Effector CD8-positive, alpha-beta T cell (primary cell): ENCODE measurements at regions not wholly inside any gene's neighbourhood (a gene's known extent, or its start where the extent isn't known, plus 50 kb on each side); places are given as distances from the start of the nearest gene placed in this dataset.
"Not testable (repeated sequence)": the region's sequence is repeated elsewhere in the genome, so short reads cannot be mapped to it uniquely, and the experiment has no call there.

Source experiments
- DNase-seq: peaks from one replicate; lab custom pipeline; 2025; lab: John Stamatoyannopoulos, UW

- DNase-seq = no peak
These were observed 115.3 kb downstream of the LTN1 start for GRCh38 chr21:28877318-28877884.

- no peak for DNase-seq
These were observed 117.6 kb downstream of the LTN1 start for GRCh38 chr21:28875078-28875477.

- DNase-seq = no peak
These were observed 120.5 kb downstream of the LTN1 start for GRCh38 chr21:28872218-28872617.

- no peak for DNase-seq
These were observed 121.2 kb downstream of the LTN1 start for GRCh38 chr21:28871388-28872010.

GRCh38 chr21:28867401-28867800 is 125.3 kb downstream of the LTN1 start:
- DNase-seq = no peak

GRCh38 chr21:28865488-28866186 is 127.0 kb downstream of the LTN1 start:
- DNase-seq = no peak

- DNase-seq = no peak
These were observed 134.3 kb downstream of the LTN1 start for GRCh38 chr21:28858424-28858823.

- DNase-seq = no peak
These were observed 134.9 kb downstream of the LTN1 start for GRCh38 chr21:28857752-28858151.

- no peak for DNase-seq
These were observed 136.0 kb downstream of the LTN1 start for GRCh38 chr21:28856588-28857250.

GRCh38 chr21:28852706-28853105 is 140.0 kb downstream of the LTN1 start:
- no peak for DNase-seq

GRCh38 chr21:28851645-28852044 is 141.0 kb downstream of the LTN1 start:
- DNase-seq = no peak

- DNase-seq = not testable (repeated sequence)
These were observed 153.4 kb downstream of the LTN1 start for GRCh38 chr21:28839237-28839636.

- DNase-seq = not testable (repeated sequence)
These were observed 155.3 kb downstream of the LTN1 start for GRCh38 chr21:28837426-28837825.

GRCh38 chr21:28836588-28836987 is 156.1 kb downstream of the LTN1 start:
- not testable (repeated sequence) for DNase-seq

GRCh38 chr21:28834335-28835238 is 158.1 kb downstream of the LTN1 start:
- DNase-seq = no peak

GRCh38 chr21:28833609-28834008 is 159.1 kb downstream of the LTN1 start:
- DNase-seq = no peak

- DNase-seq = no peak
These were observed 159.5 kb downstream of the LTN1 start for GRCh38 chr21:28833182-28833581.

GRCh38 chr21:28832715-28833061 is 160.0 kb downstream of the LTN1 start:
- DNase-seq = no peak

- DNase-seq = no peak
These were observed 160.5 kb downstream of the LTN1 start for GRCh38 chr21:28832013-28832714.

- DNase-seq = no peak
These were observed 163.7 kb downstream of the LTN1 start for GRCh38 chr21:28828981-28829380.

GRCh38 chr21:28828021-28828420 is 164.7 kb downstream of the LTN1 start:
- no peak for DNase-seq
